GM12878 (cell line): ENCODE measurements at regions not wholly inside any gene's neighbourhood (a gene's known extent, or its start where the extent isn't known, plus 50 kb on each side); places are given as distances from the start of the nearest gene placed in this dataset.

Experiments
- BCL3 ChIP-seq: IDR thresholded peaks from 2 replicates; pipeline ENCODE4 v1.6.1; 2011; ENCODE audit warnings: borderline replicate concordance, low read depth, mild to moderate bottlenecking, moderate library complexity, low read length; ENCODE audit not compliant: insufficient read depth, poor library complexity, severe bottlenecking
- CHD1 ChIP-seq: IDR thresholded peaks from 2 replicates; pipeline ENCODE4 v1.6.1; 2012; ENCODE audit warnings: low read depth, low read length, improper control_type of control experiment
- EP300 ChIP-seq, 2 experiments: fragments of 150-350 bp in 1 of 2; IDR thresholded peaks; 2 replicates each; pipeline ENCODE4 v1.6.1; 2011 to 2012; ENCODE audit warnings: low read depth in 2 of 2, low read length in 2 of 2, borderline replicate concordance in 1 of 2, improper control_type of control experiment in 1 of 2, inconsistent platforms in 1 of 2; ENCODE audit not compliant: control insufficient read depth in 1 of 2
- ESRRA ChIP-seq: IDR thresholded peaks from 2 replicates; pipeline ENCODE4 v1.6.1; 2012; ENCODE audit warnings: mild to moderate bottlenecking, low read length, improper control_type of control experiment
- GABPA ChIP-seq: IDR thresholded peaks from 2 replicates; pipeline ENCODE4 v1.6.1; 2014; ENCODE audit warnings: antibody characterized with exemption, low read depth, mild to moderate bottlenecking, inconsistent platforms
- JUND ChIP-seq: IDR thresholded peaks from 2 replicates; pipeline ENCODE4 v1.6.1; 2012; ENCODE audit warnings: low read depth, mild to moderate bottlenecking, low read length, improper control_type of control experiment, moderate library complexity
- NFIC ChIP-seq: IDR thresholded peaks from 2 replicates; pipeline ENCODE4 v1.6.1; 2012; ENCODE audit warnings: low read depth, mild to moderate bottlenecking, inconsistent platforms, low read length, moderate library complexity
- REST ChIP-seq: IDR thresholded peaks from 2 replicates; pipeline ENCODE4 v1.6.1; 2012; ENCODE audit warnings: mild to moderate bottlenecking, low read depth, low read length
- TBL1XR1 ChIP-seq: IDR thresholded peaks from 2 replicates; pipeline ENCODE4 v1.6.1; 2012; ENCODE audit warnings: low read depth, low read length, improper control_type of control experiment

DNA sequence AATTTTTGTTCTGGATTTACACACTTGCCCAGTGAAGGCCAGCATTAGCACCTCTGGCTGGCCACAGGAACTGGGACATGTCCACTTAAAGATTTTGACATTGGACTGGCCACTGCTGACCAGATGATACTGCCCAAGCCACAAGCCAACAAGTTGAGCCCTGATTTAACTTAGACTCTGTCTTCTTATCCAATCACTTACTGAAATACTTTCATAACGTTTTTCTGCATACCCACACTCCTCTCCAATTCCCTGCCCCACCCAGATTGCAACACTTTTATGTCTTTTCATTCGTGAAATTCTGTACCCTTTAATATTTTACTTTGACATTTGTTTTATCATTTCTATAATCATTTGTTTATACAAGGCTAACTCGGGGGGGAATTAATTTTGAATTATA lies 170.3 kb upstream of the TAB2 start:
- TF ChIP-seq TBL1XR1 (no peak), REST (no peak), GABPA (no peak), ESRRA (no peak), NFIC (no peak), EP300 (IDR thresholded peaks at IDR 0.05; ENCODE audit: borderline replicate concordance in 1 of 2, control insufficient read depth in 1 of 2, low read depth in 2 of 2, low read length in 2 of 2) (no peak), CHD1 (no peak), BCL3 (no peak), JUND (no peak)
